AG09309 (cell line): ENCODE measurements at regions not wholly inside any gene's neighbourhood (a gene's known extent, or its start where the extent isn't known, plus 50 kb on each side); places are given as distances from the start of the nearest gene placed in this dataset.

Source experiments
- DNase-seq: peaks from one replicate; pipeline ENCODE4 v3.0.0-alpha.2; 2010; ENCODE audit warnings: low read depth
- H3K4me3 ChIP-seq: 2 replicates; pipeline ENCODE4 v1.5.1; 2011; ENCODE audit warnings: mild to moderate bottlenecking, low read depth, low read length, moderate library complexity; ENCODE audit not compliant: control insufficient read depth
- CTCF ChIP-seq: IDR thresholded peaks from 2 replicates; pipeline ENCODE4 v1.5.1; 2011; ENCODE audit warnings: mild to moderate bottlenecking, low read depth, low read length, inconsistent platforms; ENCODE audit not compliant: insufficient read depth, control insufficient read depth; ENCODE audit errors: missing control alignments

GRCh38 chr4:104896660-104897645 lies 249.7 kb upstream of the TET2 start:
- DNase-seq = no peak
- TF ChIP-seq CTCF = no peak
- H3K4me3 ChIP-seq = no peak overlapping the region

- no peak for TF ChIP-seq CTCF
- DNase-seq = no peak
- H3K4me3 ChIP-seq = no peak overlapping the region
These were observed 246.8 kb upstream of the TET2 start for GRCh38 chr4:104899863-104900262.

GRCh38 chr4:104901438-104901837 lies 245.2 kb upstream of the TET2 start:
- no peak for DNase-seq
- TF ChIP-seq CTCF = no peak
- no peak overlapping the region for H3K4me3 ChIP-seq

- H3K4me3 ChIP-seq = no peak overlapping the region
- no peak for DNase-seq
- no peak for TF ChIP-seq CTCF
These were observed 244.6 kb upstream of the TET2 start for GRCh38 chr4:104901961-104902605.

- TF ChIP-seq CTCF = no peak
- no peak for DNase-seq
- H3K4me3 ChIP-seq = no peak overlapping the region
These were observed 241.6 kb upstream of the TET2 start for GRCh38 chr4:104905065-104905464.

- H3K4me3 ChIP-seq = no peak overlapping the region
- no peak for TF ChIP-seq CTCF
- DNase-seq = no peak
These were observed 241.1 kb upstream of the TET2 start for GRCh38 chr4:104905546-104905945.
